Ovary (tissue), 7 donors: ENCODE measurements at regions not wholly inside any gene's neighbourhood (a gene's known extent, or its start where the extent isn't known, plus 50 kb on each side); places are given as distances from the start of the nearest gene placed in this dataset.

Experiments used
- DNase-seq, 5 donors: peaks; one replicate each; pipeline ENCODE4 v3.0.0-alpha.2; 2019 to 2020
- H3K27ac ChIP-seq, 2 donors: fragments of 200-600 bp; one replicate each; pipeline versions ENCODE4 v1.5.1 to v1.8.0; 2019 to 2022
- H3K27me3 ChIP-seq: fragments of 200-600 bp; one replicate; pipeline ENCODE4 v1.8.0; 2022
- H3K36me3 ChIP-seq: fragments of 200-600 bp; sonication (generic); one replicate; pipeline ENCODE4 v1.5.1; 2019
- H3K4me1 ChIP-seq: one replicate; pipeline ENCODE4 v1.8.1; 2013; ENCODE audit warnings: mild to moderate bottlenecking, moderate library complexity; ENCODE audit not compliant: insufficient read depth
- H3K4me3 ChIP-seq: fragments of 200-600 bp; sonication (generic); one replicate; pipeline ENCODE4 v1.5.1; 2017
- H3K9me3 ChIP-seq, 2 donors: fragments of 200-600 bp in 1 of 2; sonication (generic) in 1 of 2; one replicate each; pipeline versions ENCODE4 v1.5.1 to v1.8.1; 2013 to 2019; ENCODE audit warnings: mild to moderate bottlenecking in 1 of 2, moderate library complexity in 1 of 2
- EP300 ChIP-seq: sonication (generic); formaldehyde crosslinking; IDR thresholded peaks from one replicate; pipeline ENCODE4 v1.6.1; 2017; ENCODE audit warnings: antibody characterized with exemption
- POLR2A ChIP-seq: fragments of 450-650 bp; IDR thresholded peaks from one replicate; pipeline ENCODE4 v1.6.1; 2017; ENCODE audit warnings: antibody characterized with exemption, mild to moderate bottlenecking, moderate library complexity
- WGBS, 3 donors: extraction: QIAGEN DNeasy Blood & Tissue Kit in 1 of 3; methylation state at CpG; one replicate each; pipeline versions ENCODE4 v1.1.5 to v1.1.7; 2013 to 2017; 5-methylcytosine and 5-hydroxymethylcytosine counted together
- intact Hi-C, 4 donors: fragments of 100-400 bp; cut with DNase I; formaldehyde crosslinking; loops; one replicate each; pipeline versions ENCODE4 v1.11.0 to v1.15.1; 2022 to 2023
- TF ChIP-seq, protein P1 (sequence below), 3 donors: fragments of 450-650 bp in 2 of 3; fragments of 200-600 bp in 1 of 3; IDR thresholded peaks; one replicate each; pipeline versions ENCODE4 v1.5.1 to v1.8.0; 2016 to 2022; ENCODE audit warnings: antibody characterized with exemption in 3 of 3, mild to moderate bottlenecking in 1 of 3
- donor health status: DM: no; HTN: no; CAD: no; lungs with moderate emphysema.
- donor health status: DM: no; HTN: no; CAD: no.
- donor health status: Bipolar disorder and iron deficiency.
- donor health status: DM: no; HTN: no; CAD: no.
- donor health status: DM: yes; HTN: yes; CAD: no.

DNA sequence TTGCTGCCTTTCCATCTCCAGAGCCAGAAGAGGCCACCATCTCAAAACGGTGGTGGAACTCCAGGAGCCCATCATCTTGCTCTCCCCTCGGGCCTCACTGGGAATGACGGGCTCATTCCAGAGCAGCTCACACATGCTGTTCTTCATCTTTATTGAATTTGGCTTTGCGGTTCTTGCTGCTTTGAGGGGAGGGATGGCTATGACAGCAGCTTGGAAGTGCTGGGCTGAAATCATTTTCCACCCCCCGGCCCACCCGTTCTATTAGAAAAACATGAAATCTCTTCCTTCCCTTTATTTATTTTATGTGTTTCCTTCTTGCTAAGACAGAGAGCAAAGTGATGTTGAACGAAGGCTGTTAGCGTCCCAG lies 149.8 kb upstream of the RPL38 start:
- no peak for DNase-seq
- Histone ChIP-seq H3K27ac (no peak overlapping the region), H3K4me1 (no peaks in the 10 kb centered on the region), H3K9me3 (no peaks in the 10 kb centered on the region), H3K4me3 (no peak overlapping the region), H3K27me3 (no peaks in the 10 kb centered on the region), H3K36me3 (no peaks in the 10 kb centered on the region)
- TF ChIP-seq, protein P1, sequence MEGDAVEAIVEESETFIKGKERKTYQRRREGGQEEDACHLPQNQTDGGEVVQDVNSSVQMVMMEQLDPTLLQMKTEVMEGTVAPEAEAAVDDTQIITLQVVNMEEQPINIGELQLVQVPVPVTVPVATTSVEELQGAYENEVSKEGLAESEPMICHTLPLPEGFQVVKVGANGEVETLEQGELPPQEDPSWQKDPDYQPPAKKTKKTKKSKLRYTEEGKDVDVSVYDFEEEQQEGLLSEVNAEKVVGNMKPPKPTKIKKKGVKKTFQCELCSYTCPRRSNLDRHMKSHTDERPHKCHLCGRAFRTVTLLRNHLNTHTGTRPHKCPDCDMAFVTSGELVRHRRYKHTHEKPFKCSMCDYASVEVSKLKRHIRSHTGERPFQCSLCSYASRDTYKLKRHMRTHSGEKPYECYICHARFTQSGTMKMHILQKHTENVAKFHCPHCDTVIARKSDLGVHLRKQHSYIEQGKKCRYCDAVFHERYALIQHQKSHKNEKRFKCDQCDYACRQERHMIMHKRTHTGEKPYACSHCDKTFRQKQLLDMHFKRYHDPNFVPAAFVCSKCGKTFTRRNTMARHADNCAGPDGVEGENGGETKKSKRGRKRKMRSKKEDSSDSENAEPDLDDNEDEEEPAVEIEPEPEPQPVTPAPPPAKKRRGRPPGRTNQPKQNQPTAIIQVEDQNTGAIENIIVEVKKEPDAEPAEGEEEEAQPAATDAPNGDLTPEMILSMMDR (IDR thresholded peaks at IDR 0.05): no peak
- no peak for TF ChIP-seq POLR2A
- intact Hi-C loops: no loop called here
- 47 to 60% (median 55%) methylated on average over 8 of the region's 8 CpGs for WGBS, 3 donors

DNA sequence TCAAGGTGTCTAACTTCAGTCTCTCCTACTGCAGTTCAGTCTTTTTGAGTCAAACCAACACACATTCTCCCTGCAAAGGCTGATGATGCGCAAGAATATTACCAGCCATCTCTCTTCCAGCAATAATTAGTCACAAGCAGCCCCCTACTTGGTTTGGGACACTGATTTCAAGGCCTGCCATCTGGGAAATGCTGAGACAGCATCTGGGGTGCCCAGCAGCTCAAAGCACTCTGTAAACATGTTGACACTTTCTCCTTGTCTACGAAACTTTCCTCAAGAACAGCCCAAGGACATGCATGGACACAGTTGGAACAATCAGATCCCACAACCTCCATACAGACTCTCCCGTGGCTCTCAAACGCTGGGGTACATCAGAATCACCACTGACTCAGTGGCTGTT lies 149.2 kb upstream of the RPL38 start:
- intact Hi-C loops: no loop called here
- Histone ChIP-seq H3K27me3 (no peaks in the 10 kb centered on the region), H3K4me1 (no peaks in the 10 kb centered on the region), H3K4me3 (no peak overlapping the region), H3K36me3 (no peaks in the 10 kb centered on the region), H3K9me3 (no peaks in the 10 kb centered on the region), H3K27ac (no peak overlapping the region)
- WGBS, 3 donors: 46 to 72% (median 51%) methylated on average over 4 of the region's 4 CpGs
- DNase-seq: no peak
- TF ChIP-seq POLR2A (no peak), EP300 (no peak)
- TF ChIP-seq, protein P1 (IDR thresholded peaks at IDR 0.05): no peak

DNA sequence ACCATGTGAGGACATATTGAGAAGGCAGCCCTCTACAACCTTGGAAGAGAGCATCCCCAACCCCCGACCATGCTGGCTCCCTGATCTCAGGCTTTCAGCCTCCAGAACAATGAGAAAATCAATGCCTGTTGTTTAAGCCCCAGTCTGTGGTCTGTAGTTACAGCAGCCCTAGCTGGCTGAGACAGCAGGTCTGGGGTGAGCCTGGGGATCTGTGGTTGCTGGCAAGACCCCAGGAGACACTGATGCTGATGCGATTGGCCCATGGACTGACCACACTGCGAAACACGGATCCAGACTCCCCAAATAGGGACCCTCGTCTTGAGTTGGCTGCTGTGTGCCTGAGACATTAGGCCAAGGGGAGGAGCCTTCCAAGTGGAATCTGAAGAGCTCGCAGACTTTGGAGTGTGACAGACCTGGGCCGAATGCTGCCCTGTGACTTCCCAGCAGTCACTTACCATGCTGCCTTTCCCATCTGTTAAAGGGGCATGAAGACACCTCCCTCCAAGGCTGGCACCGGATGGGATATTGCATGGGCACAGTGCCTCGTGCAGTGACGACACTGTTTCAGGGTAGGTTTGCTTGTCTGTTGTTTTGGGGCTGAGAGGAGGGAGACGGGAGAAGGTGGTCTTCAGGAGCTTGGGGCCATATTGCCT lies 147.8 kb upstream of the RPL38 start:
- intact Hi-C loops: no loop called here
- no peaks in the 10 kb centered on the region for H3K9me3 ChIP-seq
- no peak overlapping the region for H3K27ac ChIP-seq
- TF ChIP-seq EP300 (no peak), POLR2A (no peak)
- TF ChIP-seq, protein P1 (IDR thresholded peaks at IDR 0.05): no peak
- H3K27me3 ChIP-seq: no peaks in the 10 kb centered on the region
- DNase-seq: no peak
- 58 to 62% (median 58%) methylated on average over 11 of the region's 11 CpGs for WGBS, 3 donors
- no peaks in the 10 kb centered on the region for H3K36me3 ChIP-seq
- no peaks in the 10 kb centered on the region for H3K4me1 ChIP-seq
- no peak overlapping the region for H3K4me3 ChIP-seq

DNA sequence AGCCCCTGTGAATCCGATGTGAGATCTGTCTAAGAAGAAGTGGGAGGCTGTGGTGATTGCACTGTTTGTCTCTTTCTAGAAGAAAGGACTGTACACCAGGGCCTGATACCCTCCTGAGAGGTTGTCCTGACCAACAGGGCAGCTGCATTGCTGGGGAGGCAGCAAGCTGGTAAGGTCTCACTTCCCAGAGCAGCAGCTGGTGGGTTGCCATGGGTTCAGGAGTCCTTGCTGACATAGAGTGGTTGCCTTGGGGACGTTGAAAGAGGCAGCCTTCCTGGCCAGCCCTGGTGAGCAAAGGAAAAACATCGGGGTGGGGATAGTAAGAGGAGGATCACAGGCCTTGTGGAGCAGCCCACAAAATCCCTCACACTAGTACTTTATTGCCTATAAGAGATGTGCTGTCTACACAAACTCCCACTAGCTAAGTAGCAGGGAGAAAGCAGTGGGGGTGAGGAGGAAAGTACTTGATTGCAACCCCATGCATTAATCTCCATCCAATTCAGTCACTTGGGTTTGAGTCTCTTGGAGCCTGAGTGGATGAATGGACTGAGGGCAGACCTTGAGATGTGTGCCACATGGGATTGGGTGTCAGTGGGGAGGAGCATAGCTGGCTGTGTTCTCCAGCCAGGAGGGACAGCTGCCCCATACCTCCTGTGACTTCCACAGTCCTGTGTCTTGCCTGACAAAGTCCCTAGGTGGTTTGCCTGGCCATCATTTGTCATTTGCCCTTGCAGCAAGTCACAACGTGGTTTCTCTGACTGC lies 143.8 kb upstream of the RPL38 start:
- no peak for DNase-seq
- 49 to 61% (median 52%) methylated on average over 4 of the region's 4 CpGs for WGBS, 3 donors
- Histone ChIP-seq H3K9me3 (no peaks in the 10 kb centered on the region), H3K27me3 (no peaks in the 10 kb centered on the region), H3K4me3 (no peak overlapping the region), H3K4me1 (no peaks in the 10 kb centered on the region), H3K36me3 (no peaks in the 10 kb centered on the region), H3K27ac (no peak overlapping the region)
- TF ChIP-seq POLR2A: no peak
- TF ChIP-seq, protein P1 (IDR thresholded peaks at IDR 0.05): no peak
- no peak for TF ChIP-seq EP300
- intact Hi-C loops: no loop called here
